Lung (tissue), 11 donors: ENCODE measurements at regions not wholly inside any gene's neighbourhood (a gene's known extent, or its start where the extent isn't known, plus 50 kb on each side); places are given as distances from the start of the nearest gene placed in this dataset.

ENCODE experiments used
- ATAC-seq: fragments of 200-7000 bp; cut with Tn5 transposase; one replicate; pipeline ENCODE4 v1.9.1; 2020; ENCODE audit warnings: moderate number of reproducible peaks; ENCODE audit not compliant: insufficient read depth, low FRiP score
- DNase-seq, 3 donors: peaks; one replicate each; pipeline ENCODE4 v3.0.0-alpha.2; 2013 to 2017
- H3K27ac ChIP-seq, 2 donors: one replicate each; pipeline ENCODE4 v1.5.1; 2013; ENCODE audit warnings: mild to moderate bottlenecking in 2 of 2, moderate library complexity in 2 of 2, control low read depth in 1 of 2, inconsistent platforms in 1 of 2, low read depth in 1 of 2, low read length in 1 of 2
- H3K27me3 ChIP-seq, 3 donors: one replicate each; pipeline ENCODE4 v1.5.1; 2013; ENCODE audit warnings: low read length in 2 of 3; ENCODE audit not compliant: control insufficient read depth in 3 of 3, insufficient read depth in 3 of 3
- H3K36me3 ChIP-seq, 4 donors: one replicate each; pipeline ENCODE4 v1.5.1; 2013; ENCODE audit warnings: low read length in 4 of 4, mild to moderate bottlenecking in 1 of 4, moderate library complexity in 1 of 4; ENCODE audit not compliant: control insufficient read depth in 4 of 4, insufficient read depth in 4 of 4
- H3K4me1 ChIP-seq, 5 donors: one replicate each; pipeline ENCODE4 v1.5.1; 2013; ENCODE audit warnings: low read length in 5 of 5, mild to moderate bottlenecking in 2 of 5, moderate library complexity in 1 of 5; ENCODE audit not compliant: control insufficient read depth in 5 of 5, insufficient read depth in 5 of 5
- H3K4me3 ChIP-seq: one replicate; pipeline ENCODE4 v1.5.1; 2013; ENCODE audit warnings: mild to moderate bottlenecking, control low read depth, moderate library complexity
- H3K9ac ChIP-seq, 2 donors: one replicate each; pipeline ENCODE4 v1.5.1; 2013; ENCODE audit warnings: low read length in 2 of 2, control low read depth in 1 of 2; ENCODE audit not compliant: insufficient read depth in 1 of 2
- H3K9me3 ChIP-seq, 4 donors: one replicate each; pipeline ENCODE4 v1.5.1; 2013; ENCODE audit warnings: low read length in 3 of 4, mild to moderate bottlenecking in 1 of 4, moderate library complexity in 1 of 4; ENCODE audit not compliant: control insufficient read depth in 4 of 4, insufficient read depth in 3 of 4
- WGBS, 2 donors: extraction: QIAGEN DNeasy Blood & Tissue Kit; methylation state at CpG; one replicate each; pipeline ENCODE4 v1.1.7; 2013; 5-methylcytosine and 5-hydroxymethylcytosine counted together
- TF ChIP-seq, protein P1 (sequence below): IDR thresholded peaks from 2 replicates; pipeline ENCODE4 v1.5.1; 2012; ENCODE audit warnings: mild to moderate bottlenecking; ENCODE audit errors: control extremely low read depth, extremely low read depth
- donor health status: control.
- donor health status: control.
- donor health status: Bipolar disorder and iron deficiency.
- donor health status: healthy.
- donor health status: DM: yes; HTN: yes; CAD: no.

DNA sequence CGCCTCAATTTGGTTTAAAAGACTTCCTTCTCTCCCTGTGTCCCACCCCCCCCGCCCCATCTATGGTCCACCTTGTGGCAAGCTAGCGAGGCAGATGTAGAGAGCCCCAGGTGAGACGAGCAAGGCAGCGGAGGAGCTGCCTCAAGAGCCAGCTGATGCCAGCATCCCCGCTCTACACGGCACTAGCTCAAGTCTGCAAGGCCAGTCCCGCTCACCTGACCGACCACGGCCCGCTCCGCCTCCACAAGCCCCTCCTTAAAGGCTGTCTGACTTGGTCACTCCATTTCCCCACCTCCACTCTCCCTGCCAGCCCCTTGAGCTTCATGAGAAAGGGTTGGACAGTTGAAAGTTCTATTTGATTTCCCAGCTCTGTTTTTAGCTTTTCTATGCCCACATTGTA is 56.2 kb upstream of the IGF1R start:
- DNase-seq (no peak), ATAC-seq (no peak)
- H3K4me3 ChIP-seq = no peak overlapping the region
- no peaks in the 10 kb centered on the region for H3K36me3 ChIP-seq
- WGBS, 2 donors = 83 to 85% methylated on average over 12 of the region's 12 CpGs
- H3K9me3 ChIP-seq = no peaks in the 10 kb centered on the region
- no peak overlapping the region for H3K27ac ChIP-seq
- TF ChIP-seq, protein P1, sequence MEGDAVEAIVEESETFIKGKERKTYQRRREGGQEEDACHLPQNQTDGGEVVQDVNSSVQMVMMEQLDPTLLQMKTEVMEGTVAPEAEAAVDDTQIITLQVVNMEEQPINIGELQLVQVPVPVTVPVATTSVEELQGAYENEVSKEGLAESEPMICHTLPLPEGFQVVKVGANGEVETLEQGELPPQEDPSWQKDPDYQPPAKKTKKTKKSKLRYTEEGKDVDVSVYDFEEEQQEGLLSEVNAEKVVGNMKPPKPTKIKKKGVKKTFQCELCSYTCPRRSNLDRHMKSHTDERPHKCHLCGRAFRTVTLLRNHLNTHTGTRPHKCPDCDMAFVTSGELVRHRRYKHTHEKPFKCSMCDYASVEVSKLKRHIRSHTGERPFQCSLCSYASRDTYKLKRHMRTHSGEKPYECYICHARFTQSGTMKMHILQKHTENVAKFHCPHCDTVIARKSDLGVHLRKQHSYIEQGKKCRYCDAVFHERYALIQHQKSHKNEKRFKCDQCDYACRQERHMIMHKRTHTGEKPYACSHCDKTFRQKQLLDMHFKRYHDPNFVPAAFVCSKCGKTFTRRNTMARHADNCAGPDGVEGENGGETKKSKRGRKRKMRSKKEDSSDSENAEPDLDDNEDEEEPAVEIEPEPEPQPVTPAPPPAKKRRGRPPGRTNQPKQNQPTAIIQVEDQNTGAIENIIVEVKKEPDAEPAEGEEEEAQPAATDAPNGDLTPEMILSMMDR = no peak
- H3K9ac ChIP-seq = no peak overlapping the region
- H3K27me3 ChIP-seq = peaks cover 0 to 3% (median 0%) of the 10 kb centered on the region in 3 donors
- H3K4me1 ChIP-seq = peaks cover 0 to 11% (median 0%) of the 10 kb centered on the region in 5 donors

DNA sequence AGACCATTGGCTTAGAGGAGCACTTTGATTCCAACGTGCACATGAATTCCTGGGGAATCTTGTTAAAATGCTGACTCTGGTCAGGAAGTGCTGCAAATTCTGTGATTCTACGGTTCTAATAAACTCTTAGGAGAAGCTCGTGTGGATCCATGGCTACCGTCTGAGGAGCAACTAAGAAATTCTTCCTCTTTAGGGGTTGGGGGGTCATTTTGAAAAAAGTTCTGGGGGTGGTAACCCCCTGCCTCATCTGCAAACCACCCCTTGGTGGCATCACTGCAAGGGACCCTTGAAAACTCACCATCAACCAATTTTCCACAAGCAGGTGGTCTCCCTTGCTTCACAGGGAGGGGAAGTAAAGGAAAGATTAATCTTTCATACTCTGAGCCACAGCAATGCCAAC is 52.2 kb upstream of the IGF1R start:
- H3K9me3 ChIP-seq = no peaks in the 10 kb centered on the region
- peaks cover 0 to 27% (median 0%) of the 10 kb centered on the region in 5 donors for H3K4me1 ChIP-seq
- no peak overlapping the region for H3K4me3 ChIP-seq
- WGBS, 2 donors = 79 to 83% methylated on average over 4 of the region's 4 CpGs
- no peaks in the 10 kb centered on the region for H3K27me3 ChIP-seq
- no peak overlapping the region for H3K9ac ChIP-seq
- no peaks in the 10 kb centered on the region for H3K36me3 ChIP-seq
- TF ChIP-seq, protein P1 = no peak
- no peak for DNase-seq
- ATAC-seq = no peak
- no peak overlapping the region for H3K27ac ChIP-seq

DNA sequence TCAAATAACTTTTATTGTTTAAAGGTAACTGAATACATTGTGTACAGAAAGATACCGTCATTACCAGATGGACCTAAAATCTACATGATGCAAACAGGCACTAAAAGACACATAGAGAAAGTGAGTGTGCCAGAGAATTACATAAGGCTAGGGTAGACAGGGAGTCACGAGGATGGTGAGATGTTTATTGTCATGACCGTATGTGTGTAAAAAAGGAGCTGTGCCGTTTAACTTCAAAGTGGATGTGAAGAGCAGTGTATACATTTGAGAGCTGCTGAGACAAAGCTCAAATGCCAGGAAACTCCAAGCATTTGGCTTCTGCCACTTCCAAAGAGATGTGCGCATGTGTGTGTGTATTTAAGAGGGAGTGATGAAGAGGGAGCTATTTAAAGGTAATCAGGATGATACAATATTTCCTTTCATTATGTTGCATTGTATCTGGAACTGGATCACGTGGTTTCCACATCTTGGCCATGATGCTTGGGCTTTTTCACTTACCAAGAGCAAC is 51.4 kb upstream of the IGF1R start:
- DNase-seq = peak; percentile 61 to 89 (median 80)
- Histone ChIP-seq H3K9ac (peak overlapping the region in 1 of 2 donors; percentile 14), H3K9me3 (no peaks in the 10 kb centered on the region), H3K27me3 (no peaks in the 10 kb centered on the region), H3K4me3 (no peak overlapping the region), H3K4me1 (peaks cover 0 to 27% (median 0%) of the 10 kb centered on the region in 5 donors), H3K27ac (no peak overlapping the region), H3K36me3 (no peaks in the 10 kb centered on the region)
- ATAC-seq = no peak
- 36 to 56% methylated on average over 6 of the region's 6 CpGs for WGBS, 2 donors
- TF ChIP-seq, protein P1 = no peak

DNA sequence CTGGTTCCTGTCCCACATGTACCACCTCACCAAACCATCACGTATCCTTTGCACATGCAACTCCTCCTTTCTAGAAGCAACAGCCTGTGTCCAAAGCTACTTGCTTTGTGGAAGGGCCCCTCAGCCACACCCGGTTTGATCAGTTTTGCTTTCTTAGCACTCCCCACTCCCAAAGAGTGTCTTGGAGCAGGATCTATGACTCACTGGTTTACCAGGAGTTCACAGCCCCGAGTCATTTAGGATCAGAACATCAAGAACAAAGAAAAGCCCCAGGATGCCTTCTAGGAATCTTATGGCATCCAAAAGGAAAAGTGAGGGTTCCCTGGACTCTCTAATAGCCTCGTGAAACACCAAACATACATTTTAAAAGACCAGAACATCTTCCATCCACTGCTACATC is 50.7 kb upstream of the IGF1R start:
- WGBS, 2 donors = 58 to 72% methylated on average over 4 of the region's 4 CpGs
- H3K9me3 ChIP-seq = no peaks in the 10 kb centered on the region
- no peak overlapping the region for H3K4me3 ChIP-seq
- ATAC-seq = no peak
- H3K4me1 ChIP-seq = peaks cover 0 to 27% (median 0%) of the 10 kb centered on the region in 5 donors
- H3K27ac ChIP-seq = no peak overlapping the region
- DNase-seq = peak in 1 of 3 donors; percentile 23
- H3K9ac ChIP-seq = no peak overlapping the region
- no peaks in the 10 kb centered on the region for H3K27me3 ChIP-seq
- TF ChIP-seq, protein P1 = no peak
- no peaks in the 10 kb centered on the region for H3K36me3 ChIP-seq
